ENCODE measurements at regions not wholly inside any gene's neighbourhood (a gene's known extent, or its start where the extent isn't known, plus 50 kb on each side); places are given as distances from the start of the nearest gene placed in this dataset.

DNA sequence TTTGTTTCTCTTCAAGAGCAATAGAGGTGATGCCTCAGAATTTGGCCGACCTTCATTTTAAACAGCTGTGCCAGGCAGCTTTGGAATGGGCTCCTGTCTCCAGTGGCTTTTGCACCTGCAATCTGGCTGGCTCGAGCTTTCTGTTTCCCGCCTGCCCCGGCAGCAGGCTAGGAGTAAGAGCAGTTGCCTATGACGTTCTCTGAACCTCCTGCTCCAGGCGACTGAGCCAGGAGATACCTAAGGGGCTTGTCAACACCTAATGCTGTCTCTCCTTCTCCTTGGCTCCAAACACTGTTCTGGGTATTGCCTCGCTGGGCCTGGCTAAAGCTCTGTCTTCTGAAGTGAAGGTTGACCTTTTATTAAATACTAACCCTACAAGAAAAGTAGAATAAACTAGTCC lies 229.9 kb downstream of the LRRN1 start:
- no peak for DNase-seq (ENCODE audit: low spot score)

DNA sequence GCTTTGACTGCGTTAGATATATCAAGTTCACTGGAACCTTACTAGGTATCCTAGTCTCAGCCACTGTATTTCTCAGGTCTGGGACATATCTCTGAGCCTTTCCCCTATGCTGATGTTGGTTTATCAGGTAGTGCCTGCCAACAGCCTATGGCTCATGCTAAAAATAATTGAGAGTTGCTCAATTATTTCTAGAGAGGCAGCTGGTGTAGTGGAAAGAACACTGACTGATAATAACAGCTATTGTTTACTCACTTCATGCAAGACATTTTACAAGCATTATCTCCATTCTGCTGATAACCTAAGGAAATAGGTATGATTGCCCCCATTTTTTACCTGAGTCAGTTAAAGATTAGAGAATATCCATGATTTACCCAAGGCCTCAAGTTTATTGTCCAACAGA lies 231.4 kb downstream of the LRRN1 start:
- DNase-seq (ENCODE audit: low spot score), result no peak

DNA sequence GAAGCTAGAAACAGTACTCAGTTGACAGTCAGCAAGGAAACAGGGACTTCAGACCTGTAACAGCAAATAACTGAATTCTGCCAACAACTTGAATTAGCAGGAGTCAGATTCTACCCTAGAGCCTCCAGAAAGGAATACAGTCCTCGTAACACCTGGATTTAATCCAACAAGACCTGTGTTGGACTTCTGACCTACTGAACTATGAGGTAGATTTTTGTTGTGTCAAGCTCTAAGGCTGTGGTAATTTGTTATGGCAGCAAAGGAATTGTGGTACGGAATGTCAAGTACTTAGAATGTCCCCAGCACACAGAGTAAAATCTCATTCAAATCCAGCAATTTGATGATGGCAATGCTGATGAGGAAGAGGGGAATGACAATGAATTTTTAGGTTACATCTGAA lies 234.1 kb downstream of the LRRN1 start:
- DNase-seq (ENCODE audit: low spot score), result no peak

- no peak for DNase-seq (ENCODE audit: low spot score)
These were observed 236.8 kb downstream of the LRRN1 start for GRCh38 chr3:4036046-4036445.

DNA sequence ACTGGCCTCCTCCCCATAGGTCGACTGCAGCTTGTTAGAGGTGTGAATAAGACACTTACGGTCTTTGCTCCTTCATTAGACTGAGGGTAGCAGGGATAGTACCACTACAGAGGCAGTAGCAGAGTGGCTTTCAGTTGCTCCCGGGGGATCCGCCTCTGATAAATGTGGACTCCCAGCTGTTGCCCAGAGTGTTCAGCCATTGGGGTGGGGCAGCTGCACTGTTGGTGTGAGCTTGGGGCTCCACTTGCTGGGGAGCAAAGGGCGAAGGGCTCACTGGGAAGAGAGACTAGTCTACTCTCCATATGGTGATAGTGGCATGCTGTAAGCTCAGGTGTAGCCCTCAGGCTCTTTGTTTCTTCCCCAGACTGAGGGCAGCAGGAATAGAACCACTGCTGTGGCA lies 239.1 kb downstream of the LRRN1 start:
- DNase-seq (ENCODE audit: low spot score), result no peak

GRCh38 chr3:4042070-4042469 lies 242.8 kb downstream of the LRRN1 start:
- DNase-seq (ENCODE audit: low spot score), result no peak

DNA sequence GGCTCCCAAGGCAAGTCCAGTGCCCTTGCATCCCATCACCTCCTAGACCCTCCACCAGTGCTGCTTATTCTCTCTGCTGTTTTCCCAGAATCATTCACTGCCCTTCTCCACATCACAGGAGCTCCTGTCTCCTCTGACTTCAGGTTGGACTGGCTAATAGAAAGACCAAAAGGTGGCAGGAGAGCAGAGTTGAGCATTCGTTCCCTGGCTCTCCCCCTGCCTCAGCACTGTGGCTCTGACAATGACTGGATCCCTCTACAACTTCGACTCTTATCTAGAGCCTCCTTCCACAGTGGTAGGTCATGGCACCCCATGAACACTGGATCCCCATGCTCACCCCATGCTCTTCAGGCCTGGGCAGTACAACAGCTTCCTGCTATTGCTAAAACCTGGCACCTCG lies 243.6 kb downstream of the LRRN1 start:
- DNase-seq (ENCODE audit: low spot score), result no peak

- DNase-seq (ENCODE audit: low spot score), result no peak
These were observed 244.8 kb downstream of the LRRN1 start for GRCh38 chr3:4043867-4044575.

DNA sequence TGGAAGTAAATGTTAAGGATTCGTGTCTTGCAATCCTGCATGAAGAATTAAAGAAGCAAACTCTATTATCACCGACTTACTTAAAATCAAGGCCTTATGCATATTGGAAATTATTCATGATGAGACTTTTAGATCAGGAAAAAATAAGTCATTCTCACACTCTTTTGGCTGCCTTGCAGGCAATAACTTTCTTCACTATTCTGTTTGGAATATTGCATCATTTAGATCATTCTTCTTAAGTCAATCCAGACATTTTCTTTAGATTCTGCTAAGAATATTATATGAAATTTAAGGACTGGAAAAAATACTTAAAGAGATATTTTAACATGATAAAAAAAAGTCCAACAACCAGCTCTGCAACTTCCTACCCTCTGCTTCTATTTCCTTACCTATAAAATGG lies 245.4 kb downstream of the LRRN1 start:
- no peak for DNase-seq (ENCODE audit: low spot score)

- DNase-seq (ENCODE audit: low spot score), result no peak
These were observed 246.5 kb downstream of the LRRN1 start for GRCh38 chr3:4045756-4046155.

DNA sequence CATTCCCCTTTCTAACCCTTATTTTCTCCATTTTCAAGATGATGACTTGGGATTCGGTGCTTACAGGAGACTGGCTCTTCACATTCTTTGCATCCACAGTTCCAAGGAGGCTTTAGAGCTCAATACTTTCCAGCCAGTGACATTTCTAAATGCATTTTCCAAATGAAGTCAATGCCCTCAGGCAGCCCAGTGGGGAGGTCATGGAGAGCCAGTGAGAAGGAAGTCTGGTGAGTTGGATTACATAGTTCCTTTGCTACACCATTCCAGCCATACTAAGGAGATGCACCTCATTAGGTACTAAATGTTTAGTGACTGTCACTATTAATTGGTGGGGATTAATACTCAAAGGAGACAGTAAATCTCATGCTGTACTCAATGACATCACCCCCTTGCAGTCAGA lies 248.1 kb downstream of the LRRN1 start:
- DNase-seq (ENCODE audit: low spot score), result no peak

- DNase-seq (ENCODE audit: low spot score), result no peak
These were observed 250.5 kb upstream of the SETMAR start for GRCh38 chr3:4052706-4053105.

DNA sequence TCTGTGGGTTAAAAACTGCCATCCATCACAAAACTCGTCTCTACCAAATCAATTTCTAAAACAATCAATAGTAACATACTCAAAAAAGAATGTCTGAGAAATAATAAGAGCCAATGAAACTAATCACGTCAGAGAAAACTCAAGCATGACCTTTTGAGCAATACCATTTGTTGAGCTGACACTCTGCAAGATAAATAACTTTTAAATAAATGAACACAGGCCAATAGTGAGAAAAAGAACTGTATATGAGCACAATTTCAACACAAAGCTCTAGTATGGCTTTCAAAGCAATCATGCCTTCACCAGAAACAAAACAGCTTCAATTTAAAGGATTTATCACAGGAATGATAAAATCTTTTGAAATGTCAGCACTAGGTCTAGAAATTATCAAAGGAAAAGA lies 249.2 kb upstream of the SETMAR start:
- no peak for DNase-seq (ENCODE audit: low spot score)

GRCh38 chr3:4060064-4060463 lies 243.1 kb upstream of the SETMAR start:
- DNase-seq (ENCODE audit: low spot score), result no peak

DNA sequence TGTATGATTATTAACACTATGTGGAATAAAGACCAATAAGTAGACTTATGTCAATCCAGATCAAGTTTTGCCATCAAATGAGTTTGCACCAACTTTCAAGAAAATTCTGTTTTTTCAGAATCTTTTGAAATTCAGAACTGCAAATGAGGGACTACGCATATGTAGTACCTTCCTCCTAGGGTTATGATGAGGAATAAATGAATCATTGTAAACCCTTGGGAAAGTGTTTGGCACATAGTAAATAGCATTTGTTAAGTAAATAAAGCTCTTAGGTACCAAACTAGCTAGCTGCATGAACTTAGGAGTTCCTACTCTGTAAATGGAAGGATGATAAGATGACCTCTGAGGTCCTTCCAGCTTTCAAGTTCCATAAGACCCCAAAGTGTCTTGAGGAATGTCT lies 242.6 kb upstream of the SETMAR start:
- DNase-seq (ENCODE audit: low spot score), result no peak

DNA sequence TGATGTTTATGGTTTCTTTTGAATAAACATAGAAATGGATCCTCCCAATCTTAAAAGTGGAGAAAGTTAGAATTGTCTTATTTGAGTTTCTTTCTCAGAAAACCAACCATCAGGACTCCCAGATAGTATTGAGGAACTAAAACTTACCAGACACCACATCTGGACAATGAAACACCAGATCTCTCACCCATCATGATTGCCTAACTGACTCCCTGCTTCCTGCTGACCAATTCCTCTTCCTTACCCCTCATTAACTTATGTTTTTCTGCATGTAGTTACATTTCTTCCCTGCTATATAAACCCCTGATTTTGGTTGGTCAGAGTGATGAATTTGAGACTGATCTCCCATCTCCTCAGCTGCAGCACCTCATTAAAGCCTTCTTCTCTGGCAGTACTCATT lies 242.0 kb upstream of the SETMAR start:
- DNase-seq (ENCODE audit: low spot score), result no peak

- no peak for DNase-seq (ENCODE audit: low spot score)
These were observed 241.3 kb upstream of the SETMAR start for GRCh38 chr3:4061783-4062360.

DNA sequence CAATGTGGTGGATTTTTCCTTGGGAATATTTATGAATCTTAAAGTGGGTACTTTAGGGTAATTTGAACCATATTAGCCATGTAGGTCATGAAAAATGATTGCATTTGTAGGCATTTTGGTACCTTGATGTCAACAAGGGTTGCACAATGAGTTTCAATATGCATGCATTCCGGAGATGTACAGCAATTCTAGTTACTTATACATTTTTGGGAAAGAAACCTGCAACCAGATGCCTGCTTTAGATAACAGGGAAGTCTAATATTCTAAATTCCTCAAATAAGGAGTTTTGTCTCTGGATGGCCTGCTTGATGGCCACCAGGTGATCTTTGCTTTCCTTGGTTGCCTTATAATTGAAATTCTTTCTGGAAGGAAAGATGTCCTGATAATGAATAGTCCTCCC lies 240.5 kb upstream of the SETMAR start:
- no peak for DNase-seq (ENCODE audit: low spot score)

GRCh38 chr3:4063916-4064574 lies 239.1 kb upstream of the SETMAR start:
- DNase-seq (ENCODE audit: low spot score), result no peak

DNA sequence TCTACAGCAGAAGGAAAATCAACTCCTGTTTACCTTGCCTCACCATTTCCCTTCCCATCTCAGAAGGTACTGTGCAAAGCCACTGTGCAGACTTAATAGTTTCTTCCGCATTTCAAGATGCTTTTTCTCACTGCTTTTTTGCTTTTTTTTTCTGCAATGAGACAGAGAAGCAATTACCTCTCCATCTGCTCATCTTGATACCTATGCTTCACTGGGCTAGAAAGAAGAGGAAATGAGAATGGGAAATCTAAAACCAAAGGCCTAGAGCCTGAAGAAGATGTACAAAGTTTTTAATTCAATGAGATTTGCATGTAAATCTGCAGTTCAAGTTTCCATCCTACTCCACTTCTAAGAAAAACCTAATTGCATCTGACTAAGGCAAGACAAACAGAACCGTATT lies 238.1 kb upstream of the SETMAR start:
- no peak for DNase-seq (ENCODE audit: low spot score)

DNA sequence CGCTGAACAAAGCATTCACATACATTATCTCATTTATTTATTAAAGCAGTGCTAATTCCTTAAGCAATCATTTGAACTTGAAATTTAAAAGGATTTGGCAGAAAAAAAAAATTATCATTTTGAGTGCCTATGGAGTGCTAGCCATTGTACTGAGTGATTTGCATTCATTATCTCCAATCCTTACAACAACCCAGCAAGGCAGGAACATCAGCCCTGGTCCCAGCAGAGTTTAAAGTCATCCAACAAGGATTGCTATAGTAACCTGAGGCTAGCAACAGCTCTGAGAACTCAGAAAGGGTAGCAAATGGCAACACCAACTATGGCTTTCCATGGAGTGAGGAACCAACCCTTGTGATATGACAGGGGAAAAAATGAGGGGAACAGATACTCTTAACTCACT lies 237.6 kb upstream of the SETMAR start:
- DNase-seq (ENCODE audit: low spot score), result no peak

- DNase-seq (ENCODE audit: low spot score), result no peak
These were observed 235.3 kb upstream of the SETMAR start for GRCh38 chr3:4067893-4068292.

GRCh38 chr3:4069796-4070195 lies 233.4 kb upstream of the SETMAR start:
- no peak for DNase-seq (ENCODE audit: low spot score)

Data from ecto neural progenitor cell (in vitro differentiated cells).